Renal cortex interstitium (tissue), 11 donors: ENCODE measurements at regions not wholly inside any gene's neighbourhood (a gene's known extent, or its start where the extent isn't known, plus 50 kb on each side); places are given as distances from the start of the nearest gene placed in this dataset.

ENCODE experiments used
- DNase-seq, 11 donors: peaks; one replicate each; pipeline ENCODE4 v3.0.0-alpha.2; 2013; ENCODE audit warnings: low read depth in 9 of 11, low spot score in 4 of 11; ENCODE audit errors: extremely low read depth in 1 of 11

DNA sequence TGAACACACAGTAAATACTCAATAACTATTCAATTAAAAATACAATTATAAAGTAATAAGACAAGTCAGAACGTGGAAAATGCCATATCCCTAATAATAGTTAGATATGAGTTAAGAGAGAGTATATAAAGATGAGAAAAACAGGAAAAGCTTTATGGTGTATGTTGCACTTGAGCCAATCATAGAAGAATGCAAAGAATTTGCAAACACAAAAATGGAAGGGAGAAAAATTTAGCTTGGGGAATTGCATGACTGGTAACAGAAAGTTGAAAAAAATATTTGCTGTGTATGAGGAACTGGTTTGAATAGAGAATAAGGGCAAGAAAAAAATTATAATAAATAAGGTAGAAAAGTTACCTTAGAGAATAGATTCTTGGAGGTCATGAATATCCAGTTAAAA lies 739.6 kb upstream of the CXADR start:
- DNase-seq, result no peak

- DNase-seq, result no peak
Measured at GRCh38 chr21:16775076-16775475, 737.8 kb upstream of the CXADR start.

DNA sequence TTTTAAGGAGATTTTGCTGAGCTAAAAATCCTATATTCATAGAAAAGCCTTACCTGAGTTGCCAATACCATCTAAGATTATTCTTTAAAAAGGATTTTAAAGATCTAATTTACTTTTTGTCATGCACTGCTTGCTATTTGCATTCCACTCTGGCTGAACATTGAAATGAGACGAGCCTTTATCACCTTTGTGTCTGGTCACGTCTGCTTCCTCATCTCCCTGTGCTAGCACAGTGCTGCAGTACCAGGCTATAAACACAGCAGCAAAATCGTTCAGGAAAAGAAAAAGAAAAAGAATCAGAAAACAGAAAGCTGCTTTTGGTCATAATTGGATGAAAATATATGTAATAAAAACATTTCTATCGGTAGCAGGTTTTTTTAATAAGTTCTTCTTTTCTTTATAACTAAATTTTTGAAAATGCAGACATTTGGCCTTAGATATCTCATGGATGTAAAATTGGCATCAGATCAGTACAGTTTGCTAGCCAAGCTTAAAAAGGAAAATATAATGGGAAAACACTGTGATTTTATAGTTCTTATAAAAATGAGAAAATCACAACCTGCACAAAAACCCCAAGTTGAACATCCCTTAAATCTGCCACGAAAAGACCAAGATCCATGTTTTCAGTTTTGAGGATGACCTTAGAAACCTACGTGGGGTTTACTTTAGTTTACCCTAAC lies 735.7 kb upstream of the CXADR start:
- no peak for DNase-seq

DNA sequence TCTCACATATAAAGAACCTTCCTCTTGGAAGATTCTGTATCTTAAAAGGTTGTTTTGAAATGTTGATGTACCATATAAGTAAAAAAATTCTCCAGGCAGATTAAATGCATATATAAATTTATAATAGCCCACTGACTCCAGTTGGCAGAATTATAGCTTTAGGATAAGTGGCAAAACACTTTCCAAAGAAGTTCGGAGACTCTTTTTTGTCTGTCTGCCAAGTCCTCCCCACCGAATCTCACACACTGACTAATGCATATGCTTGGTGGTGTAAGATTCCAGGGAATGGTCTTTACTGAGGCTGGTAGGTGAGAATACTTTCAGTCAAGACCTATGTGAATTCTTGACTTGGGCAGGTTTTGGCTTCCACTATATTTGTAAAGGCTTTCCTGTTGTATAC lies 724.3 kb upstream of the CXADR start:
- no peak for DNase-seq

DNA sequence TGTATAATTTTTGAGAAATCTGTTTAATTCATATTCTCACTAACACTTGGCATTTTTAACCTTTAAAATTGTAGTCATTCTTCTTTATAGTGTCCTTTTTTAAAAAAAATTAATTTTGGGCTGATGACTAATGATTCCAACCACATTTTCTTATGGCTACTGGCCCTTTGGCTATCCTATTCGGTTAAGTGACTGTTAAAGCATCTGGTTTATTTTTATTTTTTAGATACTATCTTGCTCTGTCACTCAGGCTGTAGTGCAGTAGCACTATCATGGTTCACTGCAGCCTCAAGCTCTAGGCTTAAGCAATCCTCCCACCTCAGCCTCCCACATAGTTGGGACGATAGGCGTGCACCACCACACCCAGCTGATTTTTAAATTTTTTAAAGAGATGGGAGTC lies 723.2 kb upstream of the CXADR start:
- DNase-seq, result no peak

DNA sequence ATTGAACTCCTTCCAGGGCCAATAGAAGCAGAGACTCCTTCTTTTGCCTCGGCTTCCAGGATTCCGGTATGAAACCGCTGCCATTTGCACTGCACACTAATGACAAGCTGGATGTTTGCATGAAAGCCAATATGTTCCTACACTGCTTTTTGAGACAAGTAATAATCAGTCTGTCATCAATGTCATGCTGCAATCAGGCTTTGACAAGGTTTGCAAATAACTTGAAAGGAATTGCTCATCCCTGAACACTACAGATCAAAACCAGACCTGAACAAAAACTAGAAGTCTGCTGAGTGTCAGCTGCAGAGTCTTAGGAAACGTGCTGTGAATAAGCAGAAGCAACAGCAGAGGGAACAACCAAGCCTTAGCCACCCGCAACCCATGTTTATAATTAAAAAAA lies 720.7 kb upstream of the CXADR start:
- no peak for DNase-seq

DNA sequence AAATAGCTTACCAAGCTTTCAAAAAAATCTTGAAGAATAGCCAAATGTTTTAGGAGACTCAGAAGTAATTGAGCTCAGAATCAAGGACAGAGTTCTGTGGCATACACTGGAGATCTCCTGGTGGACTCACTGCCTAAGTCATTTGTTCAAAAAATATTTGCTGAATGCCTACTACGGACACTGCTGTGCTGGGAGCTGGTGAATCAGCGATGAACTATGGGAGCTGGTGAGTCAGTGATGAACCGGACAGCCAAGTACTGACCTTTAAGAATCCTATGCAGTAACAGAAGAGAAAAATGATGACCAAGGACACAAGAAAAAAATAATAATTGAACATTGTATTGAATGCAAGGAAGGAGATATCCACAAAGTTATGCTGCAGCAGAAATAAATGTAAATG lies 717.9 kb upstream of the CXADR start:
- no peak for DNase-seq

- DNase-seq, result no peak
Measured at GRCh38 chr21:16796776-16797175, 716.1 kb upstream of the CXADR start.

- DNase-seq, result no peak
Measured at GRCh38 chr21:16797540-16797939, 715.3 kb upstream of the CXADR start.

- DNase-seq, result no peak
Measured at GRCh38 chr21:16797966-16798365, 714.9 kb upstream of the CXADR start.

DNA sequence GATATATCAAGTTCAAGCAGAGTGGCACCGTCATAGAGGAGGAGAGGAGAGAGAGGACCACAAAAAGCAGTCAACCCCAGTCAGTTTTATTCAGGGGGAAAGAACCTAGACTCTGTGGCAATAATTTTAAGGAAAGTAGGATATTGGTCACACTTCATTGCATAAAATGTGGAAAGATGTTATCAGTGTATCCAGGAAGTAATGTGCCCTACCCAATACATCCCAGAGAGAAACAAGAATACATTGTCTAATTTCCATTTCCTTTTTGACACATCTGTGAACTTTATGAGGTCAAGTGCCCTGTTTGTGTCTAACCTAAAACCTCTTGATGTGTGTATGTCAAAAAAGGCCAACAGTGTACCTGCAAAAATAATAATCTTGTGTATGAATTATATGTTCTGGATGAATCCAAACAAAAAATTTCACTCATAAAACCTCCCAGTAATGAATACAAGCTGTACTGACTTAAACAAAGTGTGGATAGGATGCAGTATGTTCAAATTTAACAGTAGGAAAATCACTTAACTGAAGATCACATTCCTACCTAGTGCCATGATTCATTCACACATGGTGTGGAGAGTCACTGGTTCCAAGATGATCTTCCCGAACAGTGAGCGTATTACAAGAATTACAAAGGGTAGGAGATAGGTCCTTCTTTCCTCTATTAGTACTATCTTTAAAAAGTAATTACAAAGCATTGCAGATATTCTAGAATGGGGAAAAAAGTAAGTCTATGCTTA lies 712.1 kb upstream of the CXADR start:
- DNase-seq, result no peak

- no peak for DNase-seq
Measured at GRCh38 chr21:16811011-16811410, 701.8 kb upstream of the CXADR start.

DNA sequence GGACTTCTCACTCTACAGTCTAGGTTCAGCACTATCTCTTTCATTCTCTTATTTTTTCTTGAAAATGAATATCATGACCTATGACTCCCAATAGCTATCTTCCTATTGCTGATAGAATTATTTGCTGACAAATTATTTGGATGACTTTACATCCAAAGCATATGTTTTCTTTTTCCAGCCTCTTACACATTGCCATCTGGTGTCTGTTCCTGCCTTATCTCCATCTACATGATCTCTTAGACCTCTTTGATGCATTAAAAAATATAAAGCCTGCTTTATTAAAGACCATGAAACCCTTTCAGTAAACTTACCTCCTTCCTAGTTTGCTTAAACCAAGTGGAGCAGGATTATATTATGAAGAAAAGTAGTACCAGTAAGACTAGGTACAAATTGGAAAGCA lies 700.9 kb upstream of the CXADR start:
- DNase-seq, result no peak

DNA sequence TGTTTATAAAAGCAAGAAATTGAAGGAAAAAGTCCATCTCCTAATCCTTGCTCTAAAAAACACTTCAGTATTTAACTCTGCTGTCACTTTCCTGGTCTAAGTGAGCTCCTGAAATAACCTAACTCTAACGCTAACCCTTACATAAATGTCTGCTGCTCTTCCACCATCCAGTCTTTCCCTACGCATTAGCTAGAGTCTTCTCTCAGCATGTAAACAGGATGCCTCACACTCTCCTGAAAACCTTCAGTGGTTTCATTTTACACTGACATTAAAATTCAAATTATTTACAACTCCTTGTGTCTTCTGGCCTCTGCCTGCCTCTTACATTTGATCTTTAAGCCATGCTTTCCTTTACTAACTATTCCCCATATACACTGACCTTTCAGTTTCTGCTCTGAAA lies 697.6 kb upstream of the CXADR start:
- peak in 1 of 11 donors; percentile 3 for DNase-seq

DNA sequence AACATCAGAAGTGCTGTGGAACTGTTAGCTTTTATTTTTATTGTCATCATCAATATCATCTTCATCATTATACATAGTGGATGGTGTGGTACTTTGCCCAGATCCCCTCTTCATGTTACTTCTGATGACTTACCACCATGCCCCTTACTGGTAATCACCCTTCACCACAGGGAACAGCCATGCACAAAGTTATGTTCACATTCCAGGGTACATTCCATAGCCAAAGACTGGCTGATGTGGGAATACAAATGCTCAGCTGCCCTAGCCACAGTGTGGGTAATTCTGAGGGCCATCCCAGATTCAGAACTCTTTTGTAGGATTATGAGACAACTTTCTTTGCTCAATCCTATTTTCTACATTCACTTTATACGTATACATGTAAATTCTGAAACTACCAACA lies 691.3 kb upstream of the CXADR start:
- no peak for DNase-seq

DNA sequence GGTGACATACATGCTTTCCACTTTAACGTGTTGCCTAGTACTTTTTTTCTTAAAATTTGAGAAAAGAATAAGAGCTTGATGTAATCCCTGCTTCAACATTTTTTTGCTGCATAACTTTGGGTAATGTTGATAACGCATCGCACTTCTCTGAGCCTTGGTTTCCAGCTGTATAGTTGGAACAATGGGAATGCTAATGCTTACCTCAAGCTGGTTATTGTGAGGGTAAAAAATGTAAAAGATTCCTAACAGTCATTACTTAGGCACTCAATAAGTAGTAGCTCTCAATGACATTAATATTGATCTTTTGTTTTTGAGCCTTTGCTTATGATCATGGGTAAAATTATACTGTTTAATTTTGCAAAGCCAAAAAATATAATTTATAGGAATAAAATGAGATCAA lies 683.3 kb upstream of the CXADR start:
- DNase-seq, result no peak

- DNase-seq, result no peak
Measured at GRCh38 chr21:16832791-16833190, 680.1 kb upstream of the CXADR start.

DNA sequence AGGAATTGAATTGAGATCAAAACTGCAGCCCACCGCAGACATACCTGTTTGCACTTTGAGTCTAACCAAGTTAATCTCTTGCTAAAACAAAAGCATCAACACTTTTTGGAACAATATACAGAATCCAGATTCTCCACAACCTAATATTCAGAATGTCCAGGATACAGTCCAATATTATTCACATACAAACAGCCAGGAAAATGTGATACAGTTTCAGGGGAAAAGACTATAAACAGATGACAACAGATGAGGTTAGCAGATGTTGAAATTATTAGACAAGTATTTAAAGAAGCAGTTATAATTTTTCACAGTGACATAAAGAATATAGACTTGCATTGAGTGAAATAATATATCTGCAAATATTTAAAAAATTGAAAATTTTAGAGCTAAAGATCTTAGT lies 678.1 kb upstream of the CXADR start:
- DNase-seq, result no peak

- DNase-seq, result no peak
Measured at GRCh38 chr21:16837321-16837720, 675.5 kb upstream of the CXADR start.

DNA sequence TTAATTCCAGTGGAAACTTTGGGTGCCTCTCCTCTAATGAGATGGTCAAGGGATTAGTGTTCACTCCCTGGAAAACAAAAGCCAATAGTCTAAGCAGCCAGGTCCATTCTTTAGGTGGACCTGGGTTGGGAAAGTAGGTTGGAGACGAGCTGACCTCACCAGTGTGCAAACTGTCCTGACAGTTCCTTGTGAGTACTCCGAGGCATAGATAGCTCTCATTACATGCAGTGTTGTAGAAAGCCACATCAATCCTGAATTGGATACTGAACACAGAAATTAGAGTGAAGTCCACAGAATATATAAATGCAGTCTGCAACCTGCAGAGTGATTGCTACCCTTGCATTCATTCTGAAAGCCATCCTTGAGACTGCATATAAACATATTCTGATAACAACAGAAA lies 675.1 kb upstream of the CXADR start:
- no peak for DNase-seq

DNA sequence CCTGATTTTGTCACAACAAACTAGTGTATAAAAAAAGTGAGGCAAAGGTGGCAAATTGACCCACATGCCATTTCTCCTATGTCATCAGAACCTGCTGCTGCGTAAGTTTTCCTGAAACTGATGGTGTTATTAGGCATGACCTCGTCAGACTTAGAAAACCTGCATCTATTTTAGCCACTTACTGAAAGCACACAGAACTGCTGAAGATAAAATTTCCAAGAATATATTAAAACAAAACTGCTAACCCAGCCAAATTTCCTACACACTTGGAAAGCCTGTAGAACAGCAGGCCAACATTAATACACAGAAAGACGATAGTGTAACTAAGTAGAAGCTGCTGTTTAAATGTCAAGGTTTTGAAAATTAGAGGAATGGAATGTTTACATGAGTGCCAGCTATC lies 674.5 kb upstream of the CXADR start:
- DNase-seq, result no peak
